MM.1S (cell line): ENCODE measurements at regions not wholly inside any gene's neighbourhood (a gene's known extent, or its start where the extent isn't known, plus 50 kb on each side); places are given as distances from the start of the nearest gene placed in this dataset.

ENCODE experiments used
- EZH2 ChIP-seq: fragments of 300-600 bp; sonication (generic); optimal IDR thresholded peaks from 2 replicates; pipeline ENCODE3; 2017; ENCODE audit warnings: low read depth, mild to moderate bottlenecking, antibody characterized with exemption, low read length, mixed read lengths
- TF ChIP-seq, protein P1 (sequence below): fragments of 300-600 bp; sonication (generic); IDR thresholded peaks from 2 replicates; pipeline ENCODE4 v1.5.1; 2016; ENCODE audit warnings: antibody characterized with exemption, low read length, mixed read lengths

DNA sequence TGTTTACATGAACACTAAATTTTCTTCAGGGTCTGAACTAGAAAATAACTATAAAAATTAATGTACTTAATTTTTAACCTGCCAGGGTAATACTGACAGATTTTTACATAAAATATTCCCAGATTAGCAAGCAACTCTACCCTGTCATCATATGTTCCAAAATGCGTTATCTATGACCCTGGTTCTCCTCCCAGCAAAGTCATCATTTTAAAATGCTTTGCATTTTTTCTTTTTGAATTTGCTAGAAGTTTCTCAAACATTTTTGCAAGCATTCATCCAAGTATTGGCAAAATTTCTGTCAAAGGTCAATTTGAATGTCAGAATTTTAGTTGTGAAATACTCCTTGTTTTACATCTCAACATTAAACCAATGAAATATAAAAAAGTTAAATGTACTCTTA lies 144.5 kb upstream of the FTMT start:
- TF ChIP-seq, protein P1, sequence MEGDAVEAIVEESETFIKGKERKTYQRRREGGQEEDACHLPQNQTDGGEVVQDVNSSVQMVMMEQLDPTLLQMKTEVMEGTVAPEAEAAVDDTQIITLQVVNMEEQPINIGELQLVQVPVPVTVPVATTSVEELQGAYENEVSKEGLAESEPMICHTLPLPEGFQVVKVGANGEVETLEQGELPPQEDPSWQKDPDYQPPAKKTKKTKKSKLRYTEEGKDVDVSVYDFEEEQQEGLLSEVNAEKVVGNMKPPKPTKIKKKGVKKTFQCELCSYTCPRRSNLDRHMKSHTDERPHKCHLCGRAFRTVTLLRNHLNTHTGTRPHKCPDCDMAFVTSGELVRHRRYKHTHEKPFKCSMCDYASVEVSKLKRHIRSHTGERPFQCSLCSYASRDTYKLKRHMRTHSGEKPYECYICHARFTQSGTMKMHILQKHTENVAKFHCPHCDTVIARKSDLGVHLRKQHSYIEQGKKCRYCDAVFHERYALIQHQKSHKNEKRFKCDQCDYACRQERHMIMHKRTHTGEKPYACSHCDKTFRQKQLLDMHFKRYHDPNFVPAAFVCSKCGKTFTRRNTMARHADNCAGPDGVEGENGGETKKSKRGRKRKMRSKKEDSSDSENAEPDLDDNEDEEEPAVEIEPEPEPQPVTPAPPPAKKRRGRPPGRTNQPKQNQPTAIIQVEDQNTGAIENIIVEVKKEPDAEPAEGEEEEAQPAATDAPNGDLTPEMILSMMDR = no peak
- TF ChIP-seq EZH2 = no peak
